ENCODE measurements at regions not wholly inside any gene's neighbourhood (a gene's known extent, or its start where the extent isn't known, plus 50 kb on each side); places are given as distances from the start of the nearest gene placed in this dataset.

DNA sequence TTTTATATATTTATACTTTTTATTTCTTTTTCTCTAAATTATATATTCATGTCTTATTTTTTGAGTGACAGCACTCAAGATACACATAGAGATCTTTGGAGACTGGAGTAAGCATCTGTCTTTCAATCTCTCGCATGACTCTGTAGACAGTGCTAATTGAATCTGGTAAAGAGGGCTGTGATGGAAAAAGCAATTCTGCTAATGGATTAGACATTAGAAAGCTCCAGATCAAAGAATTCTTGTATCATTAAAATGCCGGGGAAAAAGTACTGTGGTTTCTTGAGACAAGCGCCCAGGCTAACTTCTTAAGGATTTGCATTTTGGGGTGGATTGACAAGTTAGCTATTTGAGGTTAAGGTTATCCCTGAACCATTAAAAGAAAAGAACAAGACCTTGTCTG, 383.1 kb upstream of the TNP1 start:
- Histone ChIP-seq H3K4me3 (ENCODE audit: low read depth in 2 of 2, low read length in 1 of 2) (no peak overlapping the region), H3F3A (replicated peaks; ENCODE audit: insufficient read depth) (peaks cover 4% of the 10 kb centered on the region), H3K27ac (ENCODE audit: low read depth in 2 of 2, low read length in 1 of 2) (no peak overlapping the region), H3K9me2 (no peaks in the 10 kb centered on the region), H4K20me1 (ENCODE audit: insufficient read depth) (no peaks in the 10 kb centered on the region), H3K9ac (no peak overlapping the region), H3K4me1 (ENCODE audit: control insufficient read depth in 1 of 2, insufficient read depth in 2 of 2, low read depth in 1 of 2, low read length in 1 of 2) (peaks cover 7 to 12% of the 10 kb centered on the region in 2 experiments; a peak in 2 of 4 replicates), H3K4me2 (no peak overlapping the region), H3K9me3 (no peaks in the 10 kb centered on the region), H3K79me2 (ENCODE audit: insufficient read depth) (no peaks in the 10 kb centered on the region), H3K27me3 (ENCODE audit: insufficient read depth) (no peaks in the 10 kb centered on the region), H2AFZ (ENCODE audit: low read depth) (no peak overlapping the region), H3K36me3 (replicated peaks in 1 of 2; ENCODE audit: control insufficient read depth in 1 of 2, insufficient read depth in 2 of 2, low read length in 1 of 2) (no peaks in the 10 kb centered on the region)
- WGBS (ENCODE audit: low lambda C conversion rate), result 91% methylated on average over 3 of the region's 3 CpGs
- DNase-seq, result no peak
- ChIA-PET CTCF (no interaction called here), POLR2A (no interaction called here)
- no peak for TF ChIP-seq RCOR1 (IDR thresholded peaks at IDR 0.05; ENCODE audit: low read length)
- TF ChIP-seq RAD21 (IDR thresholded peaks at IDR 0.05; ENCODE audit: low read length), result no peak
- no peak for TF ChIP-seq RXRA (IDR thresholded peaks at IDR 0.05; ENCODE audit: borderline replicate concordance, low read depth)
- no peak for TF ChIP-seq NRF1 (IDR thresholded peaks at IDR 0.05; ENCODE audit: low read depth, low read length)
- TF ChIP-seq EP300 (IDR thresholded peaks at IDR 0.05; ENCODE audit: borderline replicate concordance in 1 of 2, low read depth in 1 of 2, low read length in 1 of 2), result no peak
- no peak for TF ChIP-seq FOSL2 (IDR thresholded peaks at IDR 0.05; ENCODE audit: borderline replicate concordance, low read depth)
- TF ChIP-seq, protein P1, sequence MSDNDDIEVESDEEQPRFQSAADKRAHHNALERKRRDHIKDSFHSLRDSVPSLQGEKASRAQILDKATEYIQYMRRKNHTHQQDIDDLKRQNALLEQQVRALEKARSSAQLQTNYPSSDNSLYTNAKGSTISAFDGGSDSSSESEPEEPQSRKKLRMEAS (IDR thresholded peaks at IDR 0.05; ENCODE audit: low read depth), result no peak
- TF ChIP-seq SMC3 (IDR thresholded peaks at IDR 0.05; ENCODE audit: low read depth, low read length), result no peak
- TF ChIP-seq MXI1 (IDR thresholded peaks at IDR 0.05; ENCODE audit: low read depth, low read length), result no peak
- TF ChIP-seq, protein P2, sequence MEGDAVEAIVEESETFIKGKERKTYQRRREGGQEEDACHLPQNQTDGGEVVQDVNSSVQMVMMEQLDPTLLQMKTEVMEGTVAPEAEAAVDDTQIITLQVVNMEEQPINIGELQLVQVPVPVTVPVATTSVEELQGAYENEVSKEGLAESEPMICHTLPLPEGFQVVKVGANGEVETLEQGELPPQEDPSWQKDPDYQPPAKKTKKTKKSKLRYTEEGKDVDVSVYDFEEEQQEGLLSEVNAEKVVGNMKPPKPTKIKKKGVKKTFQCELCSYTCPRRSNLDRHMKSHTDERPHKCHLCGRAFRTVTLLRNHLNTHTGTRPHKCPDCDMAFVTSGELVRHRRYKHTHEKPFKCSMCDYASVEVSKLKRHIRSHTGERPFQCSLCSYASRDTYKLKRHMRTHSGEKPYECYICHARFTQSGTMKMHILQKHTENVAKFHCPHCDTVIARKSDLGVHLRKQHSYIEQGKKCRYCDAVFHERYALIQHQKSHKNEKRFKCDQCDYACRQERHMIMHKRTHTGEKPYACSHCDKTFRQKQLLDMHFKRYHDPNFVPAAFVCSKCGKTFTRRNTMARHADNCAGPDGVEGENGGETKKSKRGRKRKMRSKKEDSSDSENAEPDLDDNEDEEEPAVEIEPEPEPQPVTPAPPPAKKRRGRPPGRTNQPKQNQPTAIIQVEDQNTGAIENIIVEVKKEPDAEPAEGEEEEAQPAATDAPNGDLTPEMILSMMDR (IDR thresholded peaks at IDR 0.05), result no peak
- TF ChIP-seq, protein P3, sequence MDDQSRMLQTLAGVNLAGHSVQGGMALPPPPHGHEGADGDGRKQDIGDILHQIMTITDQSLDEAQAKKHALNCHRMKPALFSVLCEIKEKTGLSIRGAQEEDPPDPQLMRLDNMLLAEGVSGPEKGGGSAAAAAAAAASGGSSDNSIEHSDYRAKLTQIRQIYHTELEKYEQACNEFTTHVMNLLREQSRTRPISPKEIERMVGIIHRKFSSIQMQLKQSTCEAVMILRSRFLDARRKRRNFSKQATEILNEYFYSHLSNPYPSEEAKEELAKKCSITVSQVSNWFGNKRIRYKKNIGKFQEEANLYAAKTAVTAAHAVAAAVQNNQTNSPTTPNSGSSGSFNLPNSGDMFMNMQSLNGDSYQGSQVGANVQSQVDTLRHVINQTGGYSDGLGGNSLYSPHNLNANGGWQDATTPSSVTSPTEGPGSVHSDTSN (IDR thresholded peaks at IDR 0.05), result no peak
- TF ChIP-seq TEAD4 (IDR thresholded peaks at IDR 0.05; ENCODE audit: borderline replicate concordance, insufficient read depth), result no peak
- TF ChIP-seq, protein P4, sequence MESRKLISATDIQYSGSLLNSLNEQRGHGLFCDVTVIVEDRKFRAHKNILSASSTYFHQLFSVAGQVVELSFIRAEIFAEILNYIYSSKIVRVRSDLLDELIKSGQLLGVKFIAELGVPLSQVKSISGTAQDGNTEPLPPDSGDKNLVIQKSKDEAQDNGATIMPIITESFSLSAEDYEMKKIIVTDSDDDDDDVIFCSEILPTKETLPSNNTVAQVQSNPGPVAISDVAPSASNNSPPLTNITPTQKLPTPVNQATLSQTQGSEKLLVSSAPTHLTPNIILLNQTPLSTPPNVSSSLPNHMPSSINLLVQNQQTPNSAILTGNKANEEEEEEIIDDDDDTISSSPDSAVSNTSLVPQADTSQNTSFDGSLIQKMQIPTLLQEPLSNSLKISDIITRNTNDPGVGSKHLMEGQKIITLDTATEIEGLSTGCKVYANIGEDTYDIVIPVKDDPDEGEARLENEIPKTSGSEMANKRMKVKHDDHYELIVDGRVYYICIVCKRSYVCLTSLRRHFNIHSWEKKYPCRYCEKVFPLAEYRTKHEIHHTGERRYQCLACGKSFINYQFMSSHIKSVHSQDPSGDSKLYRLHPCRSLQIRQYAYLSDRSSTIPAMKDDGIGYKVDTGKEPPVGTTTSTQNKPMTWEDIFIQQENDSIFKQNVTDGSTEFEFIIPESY (IDR thresholded peaks at IDR 0.05; ENCODE audit: borderline replicate concordance, low read depth), result no peak
- TF ChIP-seq, protein P5, sequence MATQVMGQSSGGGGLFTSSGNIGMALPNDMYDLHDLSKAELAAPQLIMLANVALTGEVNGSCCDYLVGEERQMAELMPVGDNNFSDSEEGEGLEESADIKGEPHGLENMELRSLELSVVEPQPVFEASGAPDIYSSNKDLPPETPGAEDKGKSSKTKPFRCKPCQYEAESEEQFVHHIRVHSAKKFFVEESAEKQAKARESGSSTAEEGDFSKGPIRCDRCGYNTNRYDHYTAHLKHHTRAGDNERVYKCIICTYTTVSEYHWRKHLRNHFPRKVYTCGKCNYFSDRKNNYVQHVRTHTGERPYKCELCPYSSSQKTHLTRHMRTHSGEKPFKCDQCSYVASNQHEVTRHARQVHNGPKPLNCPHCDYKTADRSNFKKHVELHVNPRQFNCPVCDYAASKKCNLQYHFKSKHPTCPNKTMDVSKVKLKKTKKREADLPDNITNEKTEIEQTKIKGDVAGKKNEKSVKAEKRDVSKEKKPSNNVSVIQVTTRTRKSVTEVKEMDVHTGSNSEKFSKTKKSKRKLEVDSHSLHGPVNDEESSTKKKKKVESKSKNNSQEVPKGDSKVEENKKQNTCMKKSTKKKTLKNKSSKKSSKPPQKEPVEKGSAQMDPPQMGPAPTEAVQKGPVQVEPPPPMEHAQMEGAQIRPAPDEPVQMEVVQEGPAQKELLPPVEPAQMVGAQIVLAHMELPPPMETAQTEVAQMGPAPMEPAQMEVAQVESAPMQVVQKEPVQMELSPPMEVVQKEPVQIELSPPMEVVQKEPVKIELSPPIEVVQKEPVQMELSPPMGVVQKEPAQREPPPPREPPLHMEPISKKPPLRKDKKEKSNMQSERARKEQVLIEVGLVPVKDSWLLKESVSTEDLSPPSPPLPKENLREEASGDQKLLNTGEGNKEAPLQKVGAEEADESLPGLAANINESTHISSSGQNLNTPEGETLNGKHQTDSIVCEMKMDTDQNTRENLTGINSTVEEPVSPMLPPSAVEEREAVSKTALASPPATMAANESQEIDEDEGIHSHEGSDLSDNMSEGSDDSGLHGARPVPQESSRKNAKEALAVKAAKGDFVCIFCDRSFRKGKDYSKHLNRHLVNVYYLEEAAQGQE (IDR thresholded peaks at IDR 0.05; ENCODE audit: low read depth, low read length), result no peak
